NT2/D1 (cell line): ENCODE measurements at regions not wholly inside any gene's neighbourhood (a gene's known extent, or its start where the extent isn't known, plus 50 kb on each side); places are given as distances from the start of the nearest gene placed in this dataset.

Source experiments
- SUZ12 ChIP-seq: IDR thresholded peaks from 2 replicates; pipeline ENCODE4 v1.6.1; 2011; ENCODE audit not compliant: insufficient read length, insufficient read depth; ENCODE audit errors: extremely low read depth
- YY1 ChIP-seq: IDR thresholded peaks from 2 replicates; pipeline ENCODE4 v1.6.1; 2011; ENCODE audit not compliant: insufficient read length, insufficient read depth
- ZNF274 ChIP-seq: IDR thresholded peaks from 2 replicates; pipeline ENCODE4 v1.6.1; 2011; ENCODE audit warnings: mild to moderate bottlenecking, low read depth, low read length

- no peak for TF ChIP-seq YY1
- no peak for TF ChIP-seq ZNF274
- TF ChIP-seq SUZ12: no peak
Measured at GRCh38 chr15:37823601-37824275, 110.7 kb upstream of the TMCO5A start.
